AML-193 (cell line): ENCODE measurements at regions not wholly inside any gene's neighbourhood (a gene's known extent, or its start where the extent isn't known, plus 50 kb on each side); places are given as distances from the start of the nearest gene placed in this dataset.
"Not testable (repeated sequence)": the region's sequence is repeated elsewhere in the genome, so short reads cannot be mapped to it uniquely, and the experiment has no call there.

Source experiments
- DNase-seq, 2 experiments: peaks; one replicate each; lab custom pipeline; 2025; lab: John Stamatoyannopoulos, UW

DNA sequence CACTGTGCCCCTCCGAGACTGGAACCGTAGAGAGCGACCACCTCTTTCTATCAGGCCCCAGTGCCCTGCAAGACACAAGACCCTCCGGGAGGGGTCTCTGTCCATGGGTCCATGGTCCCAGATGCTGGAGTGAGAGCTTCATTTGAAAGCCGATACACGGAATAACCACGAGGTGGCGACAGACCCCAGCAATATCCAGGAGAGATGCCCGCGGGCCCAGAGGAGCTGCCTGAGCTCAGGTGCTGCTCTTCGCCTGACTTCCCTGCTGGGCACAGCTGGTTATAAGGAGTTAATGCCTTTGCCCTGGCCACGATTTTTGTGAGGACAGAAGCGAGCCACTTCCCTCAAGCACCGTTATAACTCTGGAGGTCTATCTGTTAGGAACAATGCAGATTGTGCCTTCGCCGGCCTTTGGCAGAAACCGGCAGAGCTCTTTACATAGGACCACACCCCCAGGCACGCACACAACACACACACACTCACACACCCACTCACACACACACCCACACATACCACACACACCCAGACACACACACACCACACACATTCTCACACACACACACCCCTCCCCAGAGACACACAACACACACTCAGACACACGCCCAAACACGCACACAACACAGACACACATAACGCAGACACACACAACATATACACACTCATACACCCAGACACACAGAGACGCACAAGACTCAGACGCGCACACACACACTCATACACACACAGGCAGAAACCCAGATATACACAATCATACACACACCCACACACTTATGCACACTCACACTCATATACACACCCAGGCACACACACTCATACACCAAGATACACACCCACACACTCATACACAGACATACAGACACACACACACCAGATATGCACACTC, 436.4 kb downstream of the SOX9 start:
- DNase-seq, result peak; percentile 60 to 73

DNA sequence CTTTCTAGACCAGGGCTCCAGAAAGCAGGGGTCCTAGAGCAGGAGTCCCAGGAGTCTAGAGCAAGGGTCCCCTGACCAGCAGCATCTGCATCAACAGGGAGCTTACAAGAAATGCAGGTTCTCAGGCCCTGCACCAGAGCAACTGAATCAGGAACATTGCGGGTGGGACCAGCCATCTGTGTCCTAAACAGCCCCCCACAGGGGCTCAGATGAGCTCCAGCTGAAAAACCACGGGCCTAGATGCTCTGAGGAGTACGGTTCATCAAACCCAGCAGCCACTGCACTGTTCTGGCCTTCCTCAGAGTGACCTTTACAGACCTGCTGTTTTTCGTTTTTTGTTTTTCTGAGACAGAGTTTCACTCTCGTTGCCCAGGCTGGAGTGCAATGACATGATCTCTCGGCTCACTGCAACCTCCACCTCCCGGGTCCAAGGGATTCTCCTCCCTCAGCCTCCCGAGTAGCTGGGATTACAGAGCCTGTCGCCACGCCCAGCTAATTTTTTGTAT, 438.2 kb downstream of the SOX9 start:
- DNase-seq, result no peak

DNA sequence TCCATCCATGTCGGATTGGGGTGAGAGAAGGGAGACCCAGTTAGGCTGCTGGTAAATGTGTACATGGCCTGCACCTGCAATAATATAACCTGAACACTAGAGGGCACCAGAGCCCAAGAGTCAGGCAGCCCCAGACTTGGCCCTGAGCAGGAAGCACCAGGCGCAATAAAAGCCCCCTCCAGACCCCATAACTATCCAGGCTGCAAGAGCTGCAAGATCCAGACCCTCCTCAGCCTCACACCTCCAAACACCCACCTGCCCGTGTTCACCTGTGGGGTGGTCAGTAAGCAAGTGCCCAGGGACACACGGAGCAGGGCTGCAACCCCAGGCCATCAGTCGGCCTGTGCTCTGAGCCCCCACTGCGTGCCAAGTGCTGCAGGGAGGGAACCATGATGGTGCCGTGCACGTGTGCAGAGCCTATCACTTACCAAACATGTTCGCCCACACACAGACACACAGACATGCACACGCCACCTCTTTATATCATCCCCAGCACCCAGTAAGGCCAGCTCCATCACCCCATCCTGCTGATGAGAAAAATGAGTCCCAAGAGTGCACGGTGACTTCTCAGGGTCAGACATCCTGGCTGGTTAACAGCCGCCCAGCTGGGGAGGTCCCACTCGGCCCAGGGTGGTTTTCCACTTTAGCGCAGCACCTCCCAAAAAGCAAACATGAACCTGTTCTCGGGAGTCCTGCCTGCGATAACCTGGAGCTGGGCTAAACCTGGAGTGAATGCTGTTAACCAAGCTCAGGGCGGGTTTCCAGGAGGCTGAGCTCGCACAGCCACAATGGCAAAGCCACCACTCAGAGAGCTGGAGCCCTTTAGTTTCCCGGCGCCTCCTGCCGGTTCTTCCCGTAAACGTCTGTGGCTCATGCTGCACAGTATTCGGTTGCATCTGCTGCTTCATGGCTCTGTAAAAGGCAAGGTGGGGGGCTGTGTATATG, 439.8 kb downstream of the SOX9 start:
- DNase-seq, result peak; percentile 59 to 61

DNA sequence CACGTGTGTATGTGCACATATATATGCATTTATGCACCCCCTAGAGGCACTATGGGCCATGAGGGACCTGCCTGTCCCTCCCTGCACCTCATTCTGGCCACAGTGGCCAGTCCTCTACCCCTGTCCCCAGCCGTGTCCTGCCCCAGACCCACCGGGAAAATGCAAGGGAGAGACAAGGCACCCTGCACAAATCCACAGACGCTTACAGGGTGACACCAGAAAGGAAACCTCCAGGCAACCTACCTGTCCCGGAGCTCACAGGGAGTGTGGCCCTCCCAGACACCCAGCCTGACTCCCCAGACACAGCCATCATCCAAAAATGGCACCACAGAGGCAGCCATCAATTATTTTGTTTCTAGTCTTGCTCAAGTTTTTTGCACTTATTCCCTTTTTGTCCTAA, 440.4 kb downstream of the SOX9 start:
- DNase-seq, result no peak

DNA sequence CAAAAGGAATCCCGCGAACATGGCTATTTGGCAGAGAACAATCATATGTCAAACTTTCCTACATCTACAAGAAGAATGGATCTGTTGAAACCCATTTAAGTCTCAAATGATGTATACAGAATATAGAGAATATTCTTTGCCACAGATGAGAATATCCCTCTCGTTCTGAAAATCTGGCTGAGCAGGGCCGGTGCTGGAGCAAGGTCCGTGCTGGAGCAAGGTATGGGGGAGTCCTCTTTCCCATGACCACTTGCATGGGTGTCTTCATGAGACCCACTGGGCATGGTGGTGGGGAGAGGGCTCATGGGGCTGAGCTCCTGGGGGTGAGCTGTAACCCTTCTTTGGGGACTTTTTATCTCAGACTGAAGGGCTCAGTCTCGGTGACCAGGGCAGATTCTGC, 440.9 kb downstream of the SOX9 start:
- no peak for DNase-seq

DNA sequence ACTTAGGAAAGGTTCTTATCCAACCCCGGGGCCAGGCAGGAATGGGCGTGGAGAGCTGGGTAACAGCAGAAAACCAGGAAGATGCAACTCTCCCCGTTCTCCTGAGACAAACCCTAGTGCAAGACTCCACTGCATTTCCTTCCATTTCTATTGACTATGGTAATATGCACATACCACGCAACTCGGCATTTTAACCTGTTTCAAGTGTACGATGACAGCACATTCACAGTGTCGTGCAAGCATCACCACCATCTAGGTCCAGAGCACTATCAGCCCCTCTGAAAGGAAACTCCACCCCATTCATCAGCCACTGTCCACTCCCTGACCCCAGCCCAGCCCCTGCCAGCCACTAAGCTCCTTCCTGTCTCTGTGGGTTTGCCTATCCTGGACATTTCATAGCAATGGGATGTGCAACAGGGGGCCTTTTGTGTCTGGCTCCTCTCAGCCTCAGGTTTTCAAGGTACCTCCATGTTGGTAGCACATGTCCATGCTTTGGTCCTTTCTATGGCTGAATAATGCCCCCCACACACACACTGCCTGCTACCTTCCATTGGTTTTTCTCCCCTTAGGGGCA, 441.9 kb downstream of the SOX9 start:
- DNase-seq, result no peak

DNA sequence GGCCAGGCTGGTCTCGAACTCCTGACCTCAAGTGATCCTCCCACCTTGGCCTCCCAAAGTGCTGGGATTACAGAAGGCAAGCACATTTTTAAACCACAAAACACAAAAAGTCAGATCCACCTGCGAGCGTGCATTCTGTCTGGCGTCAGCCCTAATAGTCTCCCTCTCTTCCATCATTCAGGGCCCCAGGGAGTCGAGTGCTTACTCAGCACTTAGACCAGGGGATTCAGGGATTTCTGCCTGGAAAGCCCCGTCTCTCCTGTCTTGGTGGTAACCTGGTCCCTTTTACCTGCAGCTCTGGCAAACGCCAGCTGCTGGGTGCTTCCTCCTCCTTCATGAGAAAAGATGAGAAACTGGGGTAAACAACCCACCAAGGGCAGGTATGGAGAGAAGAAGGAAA, 443.1 kb downstream of the SOX9 start:
- DNase-seq, result no peak

DNA sequence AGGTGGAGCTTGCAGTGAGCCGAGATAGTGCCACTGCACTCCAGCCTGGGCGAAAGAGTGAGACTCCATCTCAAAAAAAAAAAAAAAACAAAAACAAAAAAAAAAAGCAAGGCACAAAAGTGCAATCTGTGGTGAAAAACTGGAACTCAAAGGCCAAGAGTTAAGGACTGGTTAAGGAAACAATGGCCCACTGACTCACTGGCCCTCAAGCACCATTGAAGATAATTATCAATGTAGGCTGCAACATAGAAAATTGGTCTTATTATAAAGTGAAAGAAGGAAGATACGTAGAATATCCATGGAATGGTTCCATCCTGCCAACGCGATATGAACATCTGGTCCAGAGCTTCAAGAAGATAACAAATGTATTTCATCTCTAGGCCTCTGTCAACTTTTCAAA, 444.2 kb downstream of the SOX9 start:
- DNase-seq, result no peak

DNA sequence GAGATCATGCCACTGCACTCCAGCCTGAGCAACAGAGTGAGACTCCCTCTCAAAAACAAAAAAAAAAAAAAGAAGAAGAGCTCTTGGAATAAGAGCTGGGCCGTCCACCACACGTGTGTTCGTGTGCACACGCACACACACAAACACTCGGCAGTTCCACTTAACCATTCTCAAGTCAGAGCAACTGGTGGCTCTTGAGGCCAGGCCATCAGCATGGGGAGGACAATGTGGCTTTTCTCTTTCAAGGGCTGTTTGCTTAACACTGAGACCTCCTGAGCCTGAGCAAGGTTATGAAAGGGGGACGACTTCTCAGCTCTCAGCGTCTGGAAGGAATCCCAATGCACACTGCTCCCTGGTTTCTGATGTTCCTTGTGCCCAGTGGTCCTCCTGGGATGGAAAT, 444.9 kb downstream of the SOX9 start:
- DNase-seq, result no peak

DNA sequence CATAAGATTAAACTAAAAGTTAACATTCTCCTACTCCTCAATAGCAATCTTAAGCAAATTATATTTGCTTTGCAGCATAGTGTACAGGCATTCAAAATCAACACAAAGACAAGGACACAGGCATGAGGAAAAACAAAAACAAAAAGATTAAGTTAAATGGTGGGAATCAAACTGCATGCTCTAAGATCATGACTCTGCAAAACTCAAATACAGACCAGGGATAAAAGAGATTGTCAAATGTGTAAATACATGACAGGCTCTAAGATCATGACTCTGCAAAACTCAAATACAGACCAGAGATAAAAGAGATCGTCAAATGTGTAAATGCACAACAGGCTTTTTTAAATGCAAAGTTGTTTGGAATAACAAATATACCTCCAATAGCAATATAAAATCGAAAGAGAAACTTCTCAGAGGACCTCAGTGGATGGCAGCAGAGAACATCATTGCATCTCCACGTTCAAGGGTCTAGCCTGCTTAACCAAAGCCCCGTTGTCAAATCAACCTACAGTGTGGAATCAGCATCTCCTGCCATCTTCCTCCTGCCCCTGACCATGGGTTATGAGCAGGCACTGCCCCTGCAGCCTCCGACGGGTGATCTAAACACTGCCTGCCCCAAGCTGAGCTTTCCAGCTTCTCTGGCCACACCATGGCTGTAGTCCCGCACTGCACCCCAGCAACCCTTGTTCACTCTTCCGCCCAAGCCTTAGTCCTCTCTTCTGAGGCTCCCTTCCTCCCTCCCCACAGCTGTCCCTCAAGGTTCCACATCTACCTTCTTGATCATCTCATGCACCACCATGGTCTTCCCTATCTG, 446.1 kb downstream of the SOX9 start:
- DNase-seq, result no peak

DNA sequence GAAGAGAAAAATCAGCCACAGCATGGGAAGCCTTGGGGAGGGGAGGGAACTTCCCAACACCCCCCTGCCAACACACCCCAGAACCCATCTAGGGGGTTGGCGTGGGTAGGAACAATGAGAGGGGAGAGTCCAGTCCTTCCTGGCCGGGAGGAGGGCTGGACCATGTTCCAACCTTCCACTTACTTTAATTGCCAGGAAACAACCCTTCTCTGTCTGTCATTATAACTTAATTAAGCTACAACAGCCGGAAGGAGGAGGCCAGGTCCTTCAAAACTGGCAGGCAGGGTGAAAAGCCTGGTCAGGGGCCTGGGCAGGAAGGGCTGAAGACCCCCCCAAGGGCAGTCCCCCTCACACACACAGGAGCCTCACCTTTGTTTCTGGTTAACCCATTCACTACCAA, 447.0 kb downstream of the SOX9 start:
- DNase-seq, result no peak

DNA sequence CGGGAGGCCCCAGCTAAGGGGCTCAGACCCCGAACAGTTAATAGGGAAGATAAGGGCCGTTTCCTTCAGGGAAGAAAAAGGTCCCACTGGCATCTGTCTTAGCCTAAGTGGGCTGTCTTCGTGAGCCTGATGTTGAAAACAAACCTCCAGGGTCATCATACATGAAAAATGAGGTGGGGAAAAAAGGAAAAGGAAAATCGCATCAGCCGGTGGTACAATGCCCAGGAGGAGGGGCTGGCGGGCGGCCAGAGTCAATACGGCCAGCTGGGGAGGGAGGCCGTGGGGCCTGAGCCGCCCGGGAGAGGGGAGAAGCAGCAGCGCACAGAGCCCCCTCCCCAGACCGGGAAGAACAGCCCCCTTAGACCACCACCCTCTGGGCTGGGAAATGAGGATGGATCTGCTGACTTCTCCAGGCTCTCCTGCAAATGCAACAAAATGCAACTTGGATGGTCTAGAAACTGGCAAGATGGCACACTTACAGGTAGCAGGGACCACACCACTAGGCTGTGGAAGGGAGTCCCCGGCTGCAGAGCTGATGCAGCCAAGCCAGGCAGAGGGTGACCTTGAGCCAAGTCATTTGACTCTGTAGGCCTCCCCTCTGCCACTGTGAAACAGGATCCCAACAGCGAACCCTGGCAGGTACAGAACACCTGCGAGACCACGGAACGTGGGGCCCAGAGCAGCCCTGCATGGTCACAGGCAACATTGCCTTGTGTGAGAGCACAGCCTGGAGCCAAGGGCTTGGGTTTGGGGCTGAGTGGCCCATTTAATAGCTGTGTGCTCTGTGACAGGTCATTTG, 448.5 kb downstream of the SOX9 start:
- no peak for DNase-seq

DNA sequence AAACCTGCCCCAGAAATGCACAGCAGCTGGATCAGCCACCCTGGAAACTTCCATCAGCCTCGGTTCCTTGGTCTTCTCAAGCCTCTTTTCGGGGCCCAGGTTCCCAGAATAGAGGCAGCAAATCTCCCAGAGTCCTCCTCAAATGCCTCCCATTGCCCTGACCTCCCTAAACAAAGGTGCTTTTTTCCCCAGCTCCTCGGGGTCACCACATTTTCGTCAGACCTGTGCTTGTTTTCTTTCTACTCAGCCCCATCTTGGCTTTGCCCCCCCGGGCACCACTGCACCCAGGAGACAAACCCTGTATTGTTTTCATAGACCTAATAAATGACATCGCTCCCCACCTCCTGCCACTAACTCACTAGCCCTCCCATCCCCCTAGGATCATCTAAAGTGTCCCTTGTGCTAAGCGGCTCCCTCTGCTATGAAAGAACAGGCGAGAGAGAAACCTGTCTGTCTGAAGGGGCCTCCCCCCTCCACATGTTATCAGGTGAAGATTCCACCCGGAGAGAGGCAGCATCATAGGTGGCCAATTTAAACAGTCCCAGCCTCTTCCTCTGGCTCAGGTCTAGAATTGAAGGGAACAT, 451.1 kb downstream of the SOX9 start:
- DNase-seq, result no peak

DNA sequence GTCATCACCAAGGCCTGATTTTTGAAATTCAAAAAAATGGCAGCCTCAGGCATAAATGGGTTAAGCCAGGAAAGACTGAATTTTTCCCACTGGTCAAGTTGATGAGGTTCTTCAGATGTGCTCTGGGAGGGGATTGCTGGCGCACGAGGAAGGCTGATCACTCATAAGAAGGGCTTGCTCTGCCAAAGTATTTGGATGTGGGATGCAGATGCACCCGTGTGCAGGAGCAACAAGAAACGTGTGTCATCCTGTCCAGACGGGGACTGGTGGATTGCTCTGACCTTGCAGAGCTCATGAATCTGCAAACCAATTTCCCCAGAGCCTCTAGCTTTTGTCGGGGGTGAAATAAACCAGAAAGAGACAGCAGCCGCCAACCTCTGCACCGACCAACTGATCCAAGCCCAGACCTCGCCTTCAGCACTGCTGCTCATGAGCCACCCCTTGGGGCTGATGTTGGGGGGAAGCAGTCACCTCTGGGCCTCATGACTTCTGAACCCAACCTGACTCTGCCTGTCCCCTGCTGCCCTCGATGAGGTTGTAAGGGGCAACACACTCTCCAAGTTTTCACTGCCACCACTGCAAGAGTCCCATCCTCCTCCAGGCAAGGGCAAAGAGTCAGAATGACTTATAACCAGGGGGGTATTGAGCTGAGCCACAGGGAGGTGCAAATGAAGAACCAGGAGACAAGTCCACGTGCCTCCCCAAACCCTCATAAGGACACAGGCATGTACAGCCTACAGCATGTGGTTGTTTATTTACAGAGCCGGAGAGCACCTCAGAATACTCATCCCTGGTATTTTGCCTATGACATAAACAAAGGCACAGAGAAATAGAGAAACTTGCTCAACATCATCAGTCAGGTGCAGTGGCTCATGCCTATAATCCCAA, 452.0 kb downstream of the SOX9 start:
- DNase-seq, result no peak

DNA sequence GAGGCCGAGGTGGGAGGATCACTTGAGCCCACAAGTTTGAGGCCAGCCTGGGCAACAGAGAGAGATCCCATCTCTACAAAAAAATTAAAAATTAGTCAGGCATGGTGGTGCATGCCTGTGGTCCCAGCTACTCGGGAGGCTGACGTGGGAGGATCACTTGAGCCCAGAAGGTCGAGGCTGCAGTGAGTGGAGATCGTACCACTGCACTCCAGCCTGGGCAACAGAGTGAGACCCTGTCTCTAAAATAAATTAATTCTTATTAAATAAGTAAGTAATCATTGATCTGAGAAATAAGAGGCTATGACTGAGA, 452.6 kb downstream of the SOX9 start:
- not testable (repeated sequence) for DNase-seq

DNA sequence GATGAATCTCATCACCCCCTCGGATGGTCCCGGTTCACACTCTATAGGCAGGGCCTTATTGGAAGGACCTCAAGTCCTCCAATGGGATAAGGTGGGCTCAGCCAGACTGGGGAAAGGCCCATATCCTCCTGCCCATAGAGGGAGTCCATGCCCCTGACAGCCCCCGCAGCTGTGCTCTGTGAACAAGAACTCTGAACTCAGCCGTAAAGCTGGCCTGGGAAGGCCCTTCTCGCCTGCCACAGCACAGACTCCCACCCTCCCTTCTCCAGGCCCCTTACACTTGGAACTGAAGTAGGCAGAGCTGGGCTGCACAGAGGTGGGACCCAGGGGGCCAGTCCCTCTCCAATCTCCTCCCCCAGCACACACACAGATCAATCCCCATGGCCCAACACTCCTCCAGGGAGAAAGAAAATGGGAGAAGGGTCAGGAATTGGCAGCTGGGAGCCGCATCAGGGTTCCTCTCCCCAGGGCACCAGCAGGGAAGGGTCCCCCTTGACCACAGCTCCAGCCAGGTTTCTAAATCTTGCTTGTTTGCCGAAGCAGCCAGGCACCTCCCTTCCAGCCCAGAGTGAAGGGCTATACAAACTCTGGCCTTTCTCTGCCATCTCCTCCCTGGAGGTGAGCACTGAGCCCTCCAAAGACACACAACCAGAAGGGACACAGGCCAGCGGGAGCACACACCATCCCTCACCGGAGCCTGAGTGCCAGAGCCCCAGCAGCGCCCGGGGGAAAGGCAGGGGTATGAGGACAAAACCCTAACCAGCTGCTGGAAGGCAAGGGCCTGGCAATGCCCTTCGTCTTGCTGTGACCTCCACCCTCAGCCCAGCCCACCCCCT, 454.1 kb downstream of the SOX9 start:
- no peak for DNase-seq

DNA sequence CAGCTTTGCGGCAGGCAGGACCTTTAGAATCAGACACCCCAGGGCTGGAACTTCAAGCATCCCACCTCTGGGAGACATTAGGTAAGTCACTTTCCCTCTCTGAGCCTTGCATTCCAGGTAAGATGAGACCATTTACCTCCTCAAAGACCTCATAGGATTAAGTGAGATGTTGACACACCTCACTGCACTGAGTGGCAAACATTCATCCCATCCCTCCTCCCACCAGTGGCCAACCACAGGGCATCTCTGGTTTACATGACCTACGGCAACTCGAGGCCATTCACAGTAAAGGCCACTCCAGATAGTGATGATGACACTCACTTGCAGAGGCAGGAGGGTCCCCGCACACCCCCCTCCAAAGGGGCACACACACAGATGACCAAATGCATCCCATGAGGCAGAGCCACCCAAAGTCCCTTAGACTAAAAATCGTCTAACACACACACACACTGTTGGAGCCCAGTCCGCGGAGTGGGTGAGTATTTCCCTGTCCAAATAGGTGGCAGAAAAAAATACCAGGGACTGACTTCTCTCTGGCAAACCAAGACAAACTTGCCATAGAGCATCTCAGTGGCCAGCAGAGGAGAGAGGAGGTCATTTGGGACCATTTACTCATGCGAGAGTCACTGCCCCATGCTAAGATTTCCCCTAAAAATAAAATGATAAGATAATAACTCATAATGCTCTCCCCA, 454.9 kb downstream of the SOX9 start:
- DNase-seq, result no peak

DNA sequence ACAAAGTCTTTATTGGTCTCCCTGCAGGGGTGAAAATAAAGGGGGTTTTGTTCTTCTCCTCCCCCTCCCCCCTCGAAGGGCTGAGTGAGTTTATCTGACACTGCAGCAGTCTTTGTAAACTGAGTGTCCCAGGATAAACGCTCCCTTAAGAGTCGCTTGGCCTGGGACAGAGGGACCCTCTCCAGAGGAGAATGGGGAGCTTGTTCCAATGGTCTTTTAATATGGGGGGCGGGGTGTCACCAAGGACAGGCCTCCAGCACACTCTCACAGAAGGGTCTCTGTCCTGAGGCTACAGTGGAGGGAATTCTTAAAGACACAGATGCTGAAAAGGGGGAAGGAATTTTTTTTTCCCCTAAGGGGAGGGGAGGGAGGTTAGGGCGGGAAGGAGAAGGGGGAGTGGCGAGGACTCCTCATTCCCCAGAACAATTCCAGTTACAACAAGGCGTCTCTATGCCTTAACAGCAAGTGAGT, 455.5 kb downstream of the SOX9 start:
- no peak for DNase-seq
